Keratinocyte (primary cell): ENCODE measurements at regions not wholly inside any gene's neighbourhood (a gene's known extent, or its start where the extent isn't known, plus 50 kb on each side); places are given as distances from the start of the nearest gene placed in this dataset.

Experiments used
- DNase-seq: peaks from one replicate; pipeline ENCODE4 v3.0.0-alpha.2; 2011; ENCODE audit warnings: low read depth, missing footprints, low spot score
- FAIRE-seq: peaks from 2 replicates; lab custom pipeline; 2011; peaks lifted over from hg19 to GRCh38; lab: Jason Lieb, UNC
- H2AFZ ChIP-seq: 2 replicates; pipeline ENCODE4 v1.6.0; 2012; ENCODE audit warnings: low read length, control low read depth, inconsistent platforms; ENCODE audit not compliant: control insufficient read depth
- H3K27ac ChIP-seq: 2 replicates; pipeline ENCODE4 v1.5.1; 2011; ENCODE audit warnings: low read length; ENCODE audit not compliant: control insufficient read depth, insufficient read depth
- H3K27me3 ChIP-seq: 3 replicates; pipeline ENCODE4 v1.6.0; 2011; ENCODE audit warnings: low read length; ENCODE audit not compliant: control insufficient read depth, insufficient read depth; ENCODE audit errors: extremely low read depth
- H3K36me3 ChIP-seq, 2 experiments: 2 replicates in 1 of 2; 3 replicates in 1 of 2; pipeline ENCODE4 v1.5.1; 2011; ENCODE audit warnings: low read length in 2 of 2, mild to moderate bottlenecking in 1 of 2; ENCODE audit not compliant: control insufficient read depth in 2 of 2, insufficient read depth in 2 of 2; ENCODE audit errors: extremely low read depth in 1 of 2
- H3K4me1 ChIP-seq: 3 replicates; pipeline ENCODE4 v1.5.1; 2011; ENCODE audit warnings: low read length; ENCODE audit not compliant: control insufficient read depth, insufficient read depth; ENCODE audit errors: extremely low read depth
- H3K4me2 ChIP-seq: 3 replicates; pipeline ENCODE4 v1.6.0; 2011; ENCODE audit warnings: low read depth, low read length; ENCODE audit not compliant: control insufficient read depth, insufficient read depth; ENCODE audit errors: extremely low read depth
- H3K4me3 ChIP-seq, 3 experiments: fragments of 200-600 bp in 1 of 3; sonication (generic) in 1 of 3; 2 replicates in 2 of 3; 3 replicates in 1 of 3; pipeline ENCODE4 v1.5.1; 2011 to 2016; ENCODE audit warnings: low read length in 3 of 3, mild to moderate bottlenecking in 3 of 3, control low read depth in 2 of 3, inconsistent platforms in 1 of 3, low read depth in 1 of 3, mixed read lengths in 1 of 3, mixed run types in 1 of 3, moderate library complexity in 1 of 3; ENCODE audit not compliant: control insufficient read depth in 2 of 3, insufficient read depth in 2 of 3; ENCODE audit errors: extremely low read depth in 1 of 3
- H3K79me2 ChIP-seq: 2 replicates; pipeline ENCODE4 v1.6.0; 2012; ENCODE audit warnings: low read length; ENCODE audit not compliant: control insufficient read depth, insufficient read depth
- H3K9ac ChIP-seq: 3 replicates; pipeline ENCODE4 v1.6.0; 2011; ENCODE audit warnings: low read length; ENCODE audit not compliant: control insufficient read depth, insufficient read depth; ENCODE audit errors: extremely low read depth
- H3K9me1 ChIP-seq: 3 replicates; pipeline ENCODE4 v1.6.0; 2011; ENCODE audit warnings: low read length; ENCODE audit not compliant: control insufficient read depth, insufficient read depth; ENCODE audit errors: extremely low read depth
- H3K9me3 ChIP-seq: 2 replicates; pipeline ENCODE4 v1.5.1; 2012; ENCODE audit warnings: low read depth, low read length; ENCODE audit not compliant: control insufficient read depth
- H4K20me1 ChIP-seq: 3 replicates; pipeline ENCODE4 v1.6.0; 2011; ENCODE audit warnings: low read length; ENCODE audit not compliant: control insufficient read depth, insufficient read depth; ENCODE audit errors: extremely low read depth
- CTCF ChIP-seq, 3 experiments: IDR thresholded peaks in 1 of 3; conservative IDR thresholded peaks in 1 of 3; optimal IDR thresholded peaks in 1 of 3; 2 replicates in 2 of 3; 3 replicates in 1 of 3; pipeline versions ENCODE3 to v1.5.1; 2011; ENCODE audit warnings: low read length in 3 of 3, mild to moderate bottlenecking in 3 of 3, moderate library complexity in 2 of 3, control low read depth in 1 of 3, inconsistent platforms in 1 of 3; ENCODE audit not compliant: insufficient read depth in 2 of 3; ENCODE audit errors: extremely low read depth in 1 of 3
- EZH2 ChIP-seq: IDR thresholded peaks from one replicate; pipeline ENCODE4 v1.6.1; 2012; ENCODE audit warnings: inconsistent platforms, mild to moderate bottlenecking, low read length, moderate library complexity
- dilution Hi-C: fragments of 300-500 bp; cut with MboI; formaldehyde crosslinking; loops from one replicate; pipeline ENCODE4 v1.7.0; 2020; ENCODE audit warnings: low sequenced_read_pairs; ENCODE audit not compliant: extremely low pct_ligation_motif_present

DNA sequence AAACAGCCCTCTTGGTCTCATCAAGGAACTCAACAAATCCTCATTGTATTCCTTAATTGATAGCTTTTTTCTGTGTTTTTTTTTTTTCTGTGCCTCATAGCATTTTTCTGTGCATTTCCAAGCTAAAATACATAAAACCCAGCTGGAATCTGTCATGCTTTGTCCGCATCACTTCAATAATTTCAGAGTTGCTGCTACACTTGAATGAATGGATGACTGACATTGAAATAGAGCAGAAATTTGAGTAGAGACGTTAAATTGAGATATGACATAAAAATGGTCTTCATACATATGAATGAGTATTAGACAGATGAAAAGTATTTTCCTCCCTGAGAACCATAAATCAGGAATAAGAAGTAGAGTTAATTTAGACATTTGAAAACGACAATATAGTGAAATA lies 593.2 kb downstream of the TMA16 start:
- Histone ChIP-seq H3K27me3 (no peaks in the 10 kb centered on the region), H3K27ac (no peak overlapping the region), H3K4me2 (no peak overlapping the region), H3K9me3 (no peaks in the 10 kb centered on the region), H3K36me3 (no peaks in the 10 kb centered on the region), H3K4me3 (no peak overlapping the region), H3K79me2 (no peaks in the 10 kb centered on the region), H3K4me1 (no peaks in the 10 kb centered on the region), H4K20me1 (no peaks in the 10 kb centered on the region), H3K9ac (no peak overlapping the region), H2AFZ (no peak overlapping the region), H3K9me1 (no peaks in the 10 kb centered on the region)
- DNase-seq (no peak), FAIRE-seq (no peak)
- dilution Hi-C loops: no loop called here
- no peak for TF ChIP-seq CTCF (optimal IDR thresholded peaks at IDR 0.05 in 1 of 3, IDR thresholded peaks at IDR 0.05 in 1 of 3, conservative IDR thresholded peaks at IDR 0.05 in 1 of 3; ENCODE audit: extremely low read depth in 1 of 3, insufficient read depth in 2 of 3, low read length in 3 of 3)
- no peak for TF ChIP-seq EZH2

DNA sequence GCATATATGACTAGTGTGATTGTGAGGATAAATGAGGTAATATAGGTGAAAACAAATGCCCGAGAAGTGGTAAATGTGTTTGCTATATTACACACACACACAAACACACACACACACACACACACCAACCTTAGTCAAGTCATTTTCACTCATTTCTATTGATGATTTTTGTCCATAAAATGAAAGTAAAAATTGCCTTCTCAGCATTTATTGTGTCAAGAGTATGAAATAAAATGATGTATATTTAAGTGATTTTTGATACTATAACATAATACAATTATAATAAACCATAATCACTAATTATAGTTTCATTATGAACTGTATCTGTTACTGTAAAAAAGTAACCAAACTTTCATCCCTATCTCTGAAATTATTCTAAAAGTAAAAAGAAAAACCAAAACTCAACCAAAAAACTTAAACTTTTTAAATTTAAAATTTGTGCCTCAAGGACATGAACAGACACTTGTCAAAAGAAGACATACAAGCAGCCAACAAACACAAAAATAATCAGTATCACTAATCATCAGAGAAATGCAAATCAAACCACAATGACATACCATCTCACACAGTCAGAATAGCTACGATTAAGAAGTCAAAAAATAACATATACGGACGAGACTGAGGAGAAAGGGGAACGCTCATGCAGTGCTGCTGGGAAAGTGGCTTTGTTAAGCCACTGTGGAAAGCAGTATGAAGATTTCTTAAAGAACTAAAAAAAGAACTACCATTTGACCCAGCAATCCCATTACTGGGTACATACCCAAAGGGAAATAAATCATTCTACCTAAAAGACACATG lies 601.0 kb downstream of the TMA16 start:
- Histone ChIP-seq H3K4me3 (no peak overlapping the region), H3K9me3 (no peaks in the 10 kb centered on the region), H3K36me3 (no peaks in the 10 kb centered on the region), H3K9me1 (no peaks in the 10 kb centered on the region), H3K9ac (no peak overlapping the region), H3K79me2 (no peaks in the 10 kb centered on the region), H3K27ac (no peak overlapping the region), H3K4me1 (no peaks in the 10 kb centered on the region), H3K4me2 (no peak overlapping the region), H4K20me1 (no peaks in the 10 kb centered on the region), H3K27me3 (no peaks in the 10 kb centered on the region), H2AFZ (no peak overlapping the region)
- dilution Hi-C loops: no loop called here
- DNase-seq (no peak), FAIRE-seq (no peak)
- TF ChIP-seq EZH2: no peak
- TF ChIP-seq CTCF (optimal IDR thresholded peaks at IDR 0.05 in 1 of 3, IDR thresholded peaks at IDR 0.05 in 1 of 3, conservative IDR thresholded peaks at IDR 0.05 in 1 of 3; ENCODE audit: extremely low read depth in 1 of 3, insufficient read depth in 2 of 3, low read length in 3 of 3): no peak
